WTC11 (cell line): ENCODE measurements at regions not wholly inside any gene's neighbourhood (a gene's known extent, or its start where the extent isn't known, plus 50 kb on each side); places are given as distances from the start of the nearest gene placed in this dataset.

Experiments
- ATAC-seq: fragments of 200-7000 bp; cut with Tn5 transposase; 2 replicates; pipeline ENCODE4 v1.10.0; 2021; ENCODE audit warnings: mild to moderate bottlenecking, moderate library complexity
- CTCF ChIA-PET: fragments of 300-600 bp; sonication (Branson Sonifier 250); formaldehyde crosslinking; loops from one replicate; lab custom pipeline; 2021; ENCODE audit warnings: antibody characterized with exemption; lab: Charles Lee
- POLR2A ChIA-PET: fragments of 350-600 bp; sonication (Branson Sonifier 250); formaldehyde crosslinking; loops from one replicate; lab custom pipeline; 2021; ENCODE audit warnings: antibody characterized with exemption; lab: Charles Lee
- DNase-seq: peaks from one replicate; pipeline ENCODE4 v3.0.0; 2021; ENCODE audit warnings: low spot score
- H3K27ac Mint-ChIP-seq: 2 replicates; pipeline ENCODE4 v1.8.0; 2021; ENCODE audit warnings: mixed read lengths
- H3K27me3 Mint-ChIP-seq: 2 replicates; pipeline ENCODE4 v1.8.0; 2021; ENCODE audit warnings: low read depth, mild to moderate bottlenecking, moderate library complexity, mixed read lengths
- H3K36me3 Mint-ChIP-seq: 2 replicates; pipeline ENCODE4 v1.8.0; 2021; ENCODE audit warnings: mixed read lengths
- H3K4me1 Mint-ChIP-seq: 2 replicates; pipeline ENCODE4 v1.8.0; 2022; ENCODE audit warnings: mixed read lengths
- H3K4me3 Mint-ChIP-seq: 2 replicates; pipeline ENCODE4 v1.8.0; 2021; ENCODE audit warnings: mild to moderate bottlenecking, moderate library complexity, mixed read lengths
- H3K9me3 Mint-ChIP-seq: 2 replicates; pipeline ENCODE4 v1.8.0; 2021; ENCODE audit warnings: mixed read lengths
- CBFB ChIP-seq: sonication (generic); formaldehyde crosslinking; IDR thresholded peaks from 2 replicates; pipeline ENCODE4 v1.8.1; 2022; ENCODE audit warnings: mild to moderate bottlenecking, low read depth, missing genetic modification reagents
- CTCF ChIP-seq: fragments of 200-600 bp; IDR thresholded peaks from 2 replicates; pipeline ENCODE4 v1.8.0; 2022; ENCODE audit warnings: antibody characterized with exemption
- ETV6 ChIP-seq: sonication (generic); formaldehyde crosslinking; IDR thresholded peaks from 2 replicates; pipeline ENCODE4 v1.8.1; 2022; ENCODE audit warnings: mild to moderate bottlenecking, missing genetic modification reagents
- FOXJ3 ChIP-seq: sonication (generic); formaldehyde crosslinking; IDR thresholded peaks from 2 replicates; pipeline ENCODE4 v1.9.0; 2021; ENCODE audit warnings: missing genetic modification reagents, mild to moderate bottlenecking, borderline replicate concordance
- FOXK1 ChIP-seq: sonication (generic); formaldehyde crosslinking; IDR thresholded peaks from 2 replicates; pipeline ENCODE4 v1.8.0; 2022; ENCODE audit warnings: mild to moderate bottlenecking, moderate library complexity, missing genetic modification reagents
- GTF2I ChIP-seq: fragments of 250-450 bp; sonication (Bioruptor Pico); conservative IDR thresholded peaks from 2 replicates; pipeline ENCODE4 v1.4.0; 2021; ENCODE audit warnings: mild to moderate bottlenecking
- MAX ChIP-seq: sonication (generic); formaldehyde crosslinking; IDR thresholded peaks from 2 replicates; pipeline ENCODE4 v1.8.0; 2022; ENCODE audit warnings: mild to moderate bottlenecking, missing genetic modification reagents
- MXD4 ChIP-seq: fragments of 250-450 bp; sonication (Bioruptor Pico); IDR thresholded peaks from 2 replicates; pipeline ENCODE4 v1.8.0; 2021; ENCODE audit warnings: mild to moderate bottlenecking, moderate library complexity, borderline replicate concordance
- NR3C1 ChIP-seq: sonication (generic); formaldehyde crosslinking; conservative IDR thresholded peaks from 2 replicates; pipeline ENCODE4 v1.8.1; 2023; ENCODE audit warnings: low read depth, mild to moderate bottlenecking, missing genetic modification reagents
- RELA ChIP-seq: sonication (generic); formaldehyde crosslinking; IDR thresholded peaks from 2 replicates; pipeline ENCODE4 v1.8.1; 2022; ENCODE audit warnings: missing genetic modification reagents, mild to moderate bottlenecking, borderline replicate concordance
- SMAD3 ChIP-seq: sonication (generic); formaldehyde crosslinking; IDR thresholded peaks from 2 replicates; pipeline ENCODE4 v1.8.0; 2022; ENCODE audit warnings: missing genetic modification reagents, mild to moderate bottlenecking, borderline replicate concordance
- SP1 ChIP-seq: sonication (generic); formaldehyde crosslinking; conservative IDR thresholded peaks from 2 replicates; pipeline ENCODE4 v1.8.1; 2022; ENCODE audit warnings: missing genetic modification reagents
- TCF7 ChIP-seq: sonication (generic); formaldehyde crosslinking; IDR thresholded peaks from 2 replicates; pipeline ENCODE4 v1.8.0; 2022; ENCODE audit warnings: mild to moderate bottlenecking, low read depth, missing genetic modification reagents, moderate library complexity
- TEAD1 ChIP-seq: sonication (generic); formaldehyde crosslinking; IDR thresholded peaks from 2 replicates; pipeline ENCODE4 v1.8.0; 2022; ENCODE audit warnings: mild to moderate bottlenecking, missing genetic modification reagents
- ZNF263 ChIP-seq: sonication (generic); formaldehyde crosslinking; IDR thresholded peaks from 2 replicates; pipeline ENCODE4 v1.8.1; 2022; ENCODE audit warnings: low read depth, mild to moderate bottlenecking, moderate library complexity, missing genetic modification reagents
- ZNF281 ChIP-seq: sonication (generic); formaldehyde crosslinking; IDR thresholded peaks from 2 replicates; pipeline ENCODE4 v1.8.0; 2023; ENCODE audit warnings: mild to moderate bottlenecking, missing genetic modification reagents
- ZNF416 ChIP-seq: fragments of 250-450 bp; sonication (Bioruptor Pico); IDR thresholded peaks from 2 replicates; pipeline ENCODE4 v1.9.0; 2021; ENCODE audit warnings: mild to moderate bottlenecking, inconsistent platforms
- TF ChIP-seq, protein P1 (sequence below): sonication (generic); formaldehyde crosslinking; IDR thresholded peaks from 2 replicates; pipeline ENCODE4 v1.8.1; 2022; ENCODE audit warnings: low read depth, mild to moderate bottlenecking, moderate library complexity, missing genetic modification reagents, borderline replicate concordance
- TF ChIP-seq, protein P2 (sequence below): sonication (generic); formaldehyde crosslinking; IDR thresholded peaks from 2 replicates; pipeline ENCODE4 v1.8.1; 2023; ENCODE audit warnings: mild to moderate bottlenecking, moderate library complexity, missing genetic modification reagents
- TF ChIP-seq, protein P3 (sequence below): sonication (generic); formaldehyde crosslinking; IDR thresholded peaks from 2 replicates; pipeline ENCODE4 v1.8.1; 2023; ENCODE audit warnings: mild to moderate bottlenecking, missing genetic modification reagents
- TF ChIP-seq, protein P4 (sequence below): sonication (generic); formaldehyde crosslinking; IDR thresholded peaks from 2 replicates; pipeline ENCODE4 v1.8.0; 2022; ENCODE audit warnings: mild to moderate bottlenecking, missing genetic modification reagents

GRCh38 chr10:33557313-33557712 lies 222.8 kb upstream of the NRP1 start:
- POLR2A ChIA-PET, result no interaction called here
- no peak for ATAC-seq
- no peak overlapping the region for H3K4me3 Mint-ChIP-seq
- no peak overlapping the region for H3K27ac Mint-ChIP-seq
- DNase-seq, result no peak
- TF ChIP-seq, protein P1, sequence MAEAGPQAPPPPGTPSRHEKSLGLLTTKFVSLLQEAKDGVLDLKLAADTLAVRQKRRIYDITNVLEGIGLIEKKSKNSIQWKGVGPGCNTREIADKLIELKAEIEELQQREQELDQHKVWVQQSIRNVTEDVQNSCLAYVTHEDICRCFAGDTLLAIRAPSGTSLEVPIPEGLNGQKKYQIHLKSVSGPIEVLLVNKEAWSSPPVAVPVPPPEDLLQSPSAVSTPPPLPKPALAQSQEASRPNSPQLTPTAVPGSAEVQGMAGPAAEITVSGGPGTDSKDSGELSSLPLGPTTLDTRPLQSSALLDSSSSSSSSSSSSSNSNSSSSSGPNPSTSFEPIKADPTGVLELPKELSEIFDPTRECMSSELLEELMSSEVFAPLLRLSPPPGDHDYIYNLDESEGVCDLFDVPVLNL (CRISPR knock-in tag), result no peak
- TF ChIP-seq ZNF263 (no peak), CBFB (CRISPR knock-in tag) (no peak), MXD4 (CRISPR knock-in tag) (no peak), RELA (CRISPR knock-in tag) (no peak), ETV6 (no peak), MAX (CRISPR knock-in tag) (no peak), CTCF (no peak)
- TF ChIP-seq, protein P2, sequence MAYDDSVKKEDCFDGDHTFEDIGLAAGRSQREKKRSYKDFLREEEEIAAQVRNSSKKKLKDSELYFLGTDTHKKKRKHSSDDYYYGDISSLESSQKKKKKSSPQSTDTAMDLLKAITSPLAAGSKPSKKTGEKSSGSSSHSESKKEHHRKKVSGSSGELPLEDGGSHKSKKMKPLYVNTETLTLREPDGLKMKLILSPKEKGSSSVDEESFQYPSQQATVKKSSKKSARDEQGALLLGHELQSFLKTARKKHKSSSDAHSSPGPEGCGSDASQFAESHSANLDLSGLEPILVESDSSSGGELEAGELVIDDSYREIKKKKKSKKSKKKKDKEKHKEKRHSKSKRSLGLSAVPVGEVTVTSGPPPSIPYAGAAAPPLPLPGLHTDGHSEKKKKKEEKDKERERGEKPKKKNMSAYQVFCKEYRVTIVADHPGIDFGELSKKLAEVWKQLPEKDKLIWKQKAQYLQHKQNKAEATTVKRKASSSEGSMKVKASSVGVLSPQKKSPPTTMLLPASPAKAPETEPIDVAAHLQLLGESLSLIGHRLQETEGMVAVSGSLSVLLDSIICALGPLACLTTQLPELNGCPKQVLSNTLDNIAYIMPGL, result no peak
- TF ChIP-seq, protein P3, sequence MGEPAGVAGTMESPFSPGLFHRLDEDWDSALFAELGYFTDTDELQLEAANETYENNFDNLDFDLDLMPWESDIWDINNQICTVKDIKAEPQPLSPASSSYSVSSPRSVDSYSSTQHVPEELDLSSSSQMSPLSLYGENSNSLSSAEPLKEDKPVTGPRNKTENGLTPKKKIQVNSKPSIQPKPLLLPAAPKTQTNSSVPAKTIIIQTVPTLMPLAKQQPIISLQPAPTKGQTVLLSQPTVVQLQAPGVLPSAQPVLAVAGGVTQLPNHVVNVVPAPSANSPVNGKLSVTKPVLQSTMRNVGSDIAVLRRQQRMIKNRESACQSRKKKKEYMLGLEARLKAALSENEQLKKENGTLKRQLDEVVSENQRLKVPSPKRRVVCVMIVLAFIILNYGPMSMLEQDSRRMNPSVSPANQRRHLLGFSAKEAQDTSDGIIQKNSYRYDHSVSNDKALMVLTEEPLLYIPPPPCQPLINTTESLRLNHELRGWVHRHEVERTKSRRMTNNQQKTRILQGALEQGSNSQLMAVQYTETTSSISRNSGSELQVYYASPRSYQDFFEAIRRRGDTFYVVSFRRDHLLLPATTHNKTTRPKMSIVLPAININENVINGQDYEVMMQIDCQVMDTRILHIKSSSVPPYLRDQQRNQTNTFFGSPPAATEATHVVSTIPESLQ, result no peak
- TF ChIP-seq, protein P4, sequence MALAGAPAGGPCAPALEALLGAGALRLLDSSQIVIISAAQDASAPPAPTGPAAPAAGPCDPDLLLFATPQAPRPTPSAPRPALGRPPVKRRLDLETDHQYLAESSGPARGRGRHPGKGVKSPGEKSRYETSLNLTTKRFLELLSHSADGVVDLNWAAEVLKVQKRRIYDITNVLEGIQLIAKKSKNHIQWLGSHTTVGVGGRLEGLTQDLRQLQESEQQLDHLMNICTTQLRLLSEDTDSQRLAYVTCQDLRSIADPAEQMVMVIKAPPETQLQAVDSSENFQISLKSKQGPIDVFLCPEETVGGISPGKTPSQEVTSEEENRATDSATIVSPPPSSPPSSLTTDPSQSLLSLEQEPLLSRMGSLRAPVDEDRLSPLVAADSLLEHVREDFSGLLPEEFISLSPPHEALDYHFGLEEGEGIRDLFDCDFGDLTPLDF (CRISPR knock-in tag), result no peak
- peaks cover 36% of the 10 kb centered on the region for H3K4me1 Mint-ChIP-seq
- peaks cover 12% of the 10 kb centered on the region; the same call in 1 of the 2 replicates for H3K27me3 Mint-ChIP-seq
- no peaks in the 10 kb centered on the region for H3K36me3 Mint-ChIP-seq
- no peaks in the 10 kb centered on the region for H3K9me3 Mint-ChIP-seq
- CTCF ChIA-PET, result interaction anchor here (0.5 to 1.5 kb wide), 2 partner anchors 15 to 223 kb away, joined by 3 to 4 read pairs; partner anchors contain the start of gene NRP1

GRCh38 chr10:33556620-33557019 lies 222.2 kb upstream of the NRP1 start:
- ChIA-PET POLR2A (no interaction called here), CTCF (interaction anchor here (1.5 kb wide), 1 partner anchor 222 kb away, joined by 4 read pairs; the partner anchor contains the start of gene NRP1)
- no peaks in the 10 kb centered on the region for H3K9me3 Mint-ChIP-seq
- H3K36me3 Mint-ChIP-seq, result no peaks in the 10 kb centered on the region
- no peak overlapping the region for H3K4me3 Mint-ChIP-seq
- H3K27me3 Mint-ChIP-seq, result peaks cover 15% of the 10 kb centered on the region; the same call in 1 of the 2 replicates
- no peak overlapping the region for H3K27ac Mint-ChIP-seq
- DNase-seq (no peak), ATAC-seq (no peak; the same call in 1 of the 2 replicates)
- H3K4me1 Mint-ChIP-seq, result peaks cover 38% of the 10 kb centered on the region
- no peak for TF ChIP-seq TCF7 (CRISPR knock-in tag)
- no peak for TF ChIP-seq NR3C1 (CRISPR knock-in tag)
- TF ChIP-seq GTF2I (CRISPR knock-in tag), result no peak
- no peak for TF ChIP-seq TEAD1 (CRISPR knock-in tag)
- no peak for TF ChIP-seq ZNF416 (CRISPR knock-in tag)
- no peak for TF ChIP-seq FOXK1 (CRISPR knock-in tag)
- TF ChIP-seq ZNF281 (CRISPR knock-in tag), result no peak
- TF ChIP-seq SP1 (CRISPR knock-in tag), result no peak
- no peak for TF ChIP-seq FOXJ3
- TF ChIP-seq SMAD3 (CRISPR knock-in tag), result no peak
